HG03354 (cell line): ENCODE measurements at regions not wholly inside any gene's neighbourhood (a gene's known extent, or its start where the extent isn't known, plus 50 kb on each side); places are given as distances from the start of the nearest gene placed in this dataset.

Experiments
- ATAC-seq: cut with Tn5 transposase; IDR thresholded peaks from one replicate; pipeline ENCODE4 v1.9.1; 2021; ENCODE audit warnings: mild to moderate bottlenecking; ENCODE audit not compliant: unreplicated experiment, poor library complexity, severe bottlenecking

- no peak for ATAC-seq
These were observed 610.2 kb downstream of the SLITRK1 start for GRCh38 chr13:83272076-83272475.

GRCh38 chr13:83265279-83265678 is 617.0 kb downstream of the SLITRK1 start:
- no peak for ATAC-seq

DNA sequence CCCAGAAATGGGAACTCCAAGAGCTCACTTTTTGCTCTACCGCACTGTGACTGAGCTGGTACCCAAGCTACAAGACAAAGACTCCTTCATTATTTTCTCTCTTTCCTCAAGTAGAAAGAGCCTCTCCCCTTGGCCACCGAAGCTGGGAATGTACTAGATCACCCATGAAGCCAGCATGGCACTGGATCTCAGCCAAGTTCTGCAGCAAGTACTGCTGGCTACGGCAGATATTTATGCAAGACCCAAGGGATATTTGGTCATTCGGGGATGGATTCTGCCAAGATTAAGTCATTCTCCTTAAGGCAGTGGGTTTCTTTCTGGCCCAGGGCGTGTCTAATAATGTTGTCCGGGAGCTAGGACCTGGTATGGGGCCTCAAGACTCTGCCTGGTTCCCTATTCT is 633.5 kb downstream of the SLITRK1 start:
- no peak for ATAC-seq

DNA sequence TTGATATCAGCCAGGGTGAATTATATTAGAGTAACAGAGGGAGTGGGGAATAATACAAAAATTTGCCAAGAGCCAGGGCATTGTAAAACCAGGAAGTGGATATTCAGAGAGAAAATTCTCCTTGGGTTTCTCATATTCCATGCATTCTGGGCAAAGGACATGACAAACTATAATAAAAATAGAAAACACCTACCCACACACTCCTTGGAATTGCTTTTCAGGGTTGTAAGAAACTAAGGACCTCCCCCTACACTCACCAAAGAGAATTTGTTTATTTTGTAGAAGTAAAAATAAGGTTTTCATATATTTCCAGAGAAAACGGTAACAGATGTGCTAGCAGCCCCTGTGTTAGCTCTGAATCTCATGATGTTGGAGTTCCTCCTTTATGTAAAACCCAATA is 649.6 kb downstream of the SLITRK1 start:
- ATAC-seq, result no peak

GRCh38 chr13:83229574-83230305 is 652.5 kb downstream of the SLITRK1 start:
- ATAC-seq, result no peak

DNA sequence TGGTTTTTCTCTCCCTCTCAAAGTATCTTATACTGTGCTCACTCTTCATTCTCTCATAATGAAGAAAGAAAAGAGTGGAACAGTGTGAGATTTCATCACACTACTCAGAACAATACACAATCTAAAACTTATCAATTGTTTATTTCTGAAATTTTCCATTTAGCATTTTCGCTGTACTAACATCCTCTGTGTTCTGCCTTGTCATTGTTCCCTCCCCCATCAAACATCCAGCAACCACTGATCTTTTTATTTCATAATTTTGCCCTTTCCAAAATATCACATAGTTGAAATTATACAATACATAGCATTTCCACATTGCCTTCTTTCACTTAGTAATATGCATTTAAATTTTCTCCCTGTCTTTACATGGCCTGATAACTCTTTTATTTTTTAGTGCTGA is 658.7 kb downstream of the SLITRK1 start:
- no peak for ATAC-seq

DNA sequence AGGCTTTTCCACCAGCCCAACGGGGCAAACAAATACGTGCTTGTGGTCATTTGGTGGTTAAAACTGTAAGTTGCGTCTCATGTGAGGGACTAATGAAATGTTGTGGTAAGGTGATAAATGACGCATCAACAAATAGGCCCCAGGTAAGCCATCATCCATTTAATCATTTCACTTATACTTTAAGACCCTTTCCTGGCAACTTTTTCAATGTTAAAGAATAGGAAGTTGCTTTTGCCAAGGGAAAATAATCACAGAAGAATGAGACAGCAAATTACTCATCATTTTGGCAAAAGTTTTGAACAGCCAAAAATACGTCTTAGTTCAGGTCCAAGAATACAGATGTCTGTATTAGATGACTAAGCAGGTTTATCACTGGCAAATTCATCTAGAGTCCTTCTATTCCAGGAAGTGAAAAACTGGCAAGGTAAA is 660.4 kb downstream of the SLITRK1 start:
- ATAC-seq, result no peak

GRCh38 chr13:83221256-83221655 is 661.0 kb downstream of the SLITRK1 start:
- ATAC-seq, result no peak

GRCh38 chr13:83220241-83220640 is 662.0 kb downstream of the SLITRK1 start:
- no peak for ATAC-seq

GRCh38 chr13:83219832-83220231 is 662.4 kb downstream of the SLITRK1 start:
- no peak for ATAC-seq

GRCh38 chr13:83216479-83217245 is 665.6 kb downstream of the SLITRK1 start:
- ATAC-seq, result no peak

DNA sequence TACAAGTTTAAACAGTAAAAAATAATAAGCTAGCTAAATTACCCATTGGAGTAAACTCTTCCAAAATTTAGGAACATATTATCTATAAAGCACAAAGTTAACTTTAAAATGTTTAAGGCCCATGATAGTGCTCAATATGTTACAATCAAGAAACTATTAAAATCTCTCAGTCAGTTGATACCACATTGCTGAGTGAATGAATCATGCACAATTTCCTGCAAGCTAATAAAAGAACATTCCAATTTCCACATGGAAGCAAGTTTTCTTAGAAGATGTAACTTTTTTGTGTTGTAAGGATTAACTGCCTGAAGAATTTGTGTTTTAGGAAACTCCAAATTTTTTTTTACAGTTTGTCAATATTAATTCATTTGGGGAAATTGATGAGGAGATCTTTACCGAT is 666.6 kb downstream of the SLITRK1 start:
- ATAC-seq, result no peak

DNA sequence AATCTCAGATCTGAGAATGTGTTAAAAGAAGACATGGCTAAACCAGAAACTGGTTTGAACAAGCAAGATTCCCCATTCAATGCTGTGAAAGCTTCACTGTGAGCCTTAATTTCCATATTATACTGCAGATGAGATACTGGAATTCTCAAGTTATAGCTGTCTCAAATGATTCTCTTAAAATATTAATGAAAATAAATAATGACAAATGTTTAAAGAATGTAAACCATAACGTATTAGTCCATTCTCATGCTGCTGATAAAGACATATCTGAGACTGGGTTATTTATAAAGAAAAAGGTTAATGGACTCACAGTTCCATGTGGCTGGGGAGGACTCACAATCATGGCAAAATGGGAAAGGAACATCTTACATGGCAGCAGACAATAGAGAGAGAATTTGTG is 667.8 kb downstream of the SLITRK1 start:
- ATAC-seq, result no peak

DNA sequence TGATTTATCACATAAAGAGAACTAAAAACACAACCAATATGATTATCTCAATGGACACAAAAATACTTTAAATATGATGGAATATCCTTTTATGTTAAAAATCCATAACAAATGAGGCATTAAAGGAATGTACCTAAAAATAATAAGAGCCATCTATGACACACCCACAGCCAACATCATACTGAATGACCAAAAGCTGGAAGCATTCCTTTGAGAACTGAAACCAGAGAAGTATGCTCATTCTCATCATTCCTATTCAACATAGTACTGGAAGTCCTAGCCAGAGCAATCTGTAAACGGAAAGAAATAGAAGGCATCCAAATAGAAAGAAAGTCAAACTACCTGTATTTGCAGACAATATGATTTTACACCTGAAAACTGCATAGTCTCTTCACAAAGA is 671.0 kb downstream of the SLITRK1 start:
- ATAC-seq, result no peak

- ATAC-seq, result no peak
These were observed 677.4 kb downstream of the SLITRK1 start for GRCh38 chr13:83204886-83205285.

DNA sequence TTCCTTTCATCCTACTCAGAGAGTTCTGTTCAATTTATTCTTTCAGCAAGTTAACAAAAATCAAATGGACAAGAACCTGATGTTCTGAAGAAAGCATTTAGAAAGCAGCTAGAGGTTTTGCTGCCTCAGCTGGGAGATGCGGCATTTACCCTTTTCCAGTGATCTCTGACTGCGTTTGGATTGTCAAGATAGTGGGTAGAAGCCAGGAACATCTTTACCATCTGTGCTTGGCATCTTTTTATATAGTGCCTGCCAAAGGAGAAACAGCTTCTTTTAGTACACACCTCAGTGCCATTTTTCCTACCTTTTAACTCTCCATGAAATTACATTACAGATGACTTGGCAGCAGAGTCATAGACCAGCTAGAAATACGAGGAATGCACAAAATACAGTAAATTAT is 680.8 kb downstream of the SLITRK1 start:
- ATAC-seq, result no peak

DNA sequence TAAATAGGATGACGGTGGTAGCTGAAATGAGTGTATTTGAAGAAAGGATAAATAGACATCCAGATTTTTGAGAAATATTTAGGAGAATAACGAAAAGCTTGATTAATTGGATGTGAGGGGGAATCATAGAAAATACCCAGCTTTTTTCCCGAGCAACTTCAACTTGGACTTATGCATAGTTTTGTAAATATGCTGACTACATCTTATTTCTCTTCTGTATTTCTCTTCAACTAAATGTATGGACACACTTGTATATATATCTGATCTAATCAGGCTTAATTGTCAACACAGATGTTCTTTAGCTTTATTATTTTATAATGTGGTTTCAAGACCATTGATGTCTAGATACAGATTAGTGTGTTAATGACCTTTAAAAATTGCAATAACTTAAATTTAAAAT is 685.0 kb downstream of the SLITRK1 start:
- no peak for ATAC-seq

- no peak for ATAC-seq
These were observed 692.3 kb downstream of the SLITRK1 start for GRCh38 chr13:83190020-83190419.

- ATAC-seq, result no peak
These were observed 697.5 kb downstream of the SLITRK1 start for GRCh38 chr13:83184819-83185218.

DNA sequence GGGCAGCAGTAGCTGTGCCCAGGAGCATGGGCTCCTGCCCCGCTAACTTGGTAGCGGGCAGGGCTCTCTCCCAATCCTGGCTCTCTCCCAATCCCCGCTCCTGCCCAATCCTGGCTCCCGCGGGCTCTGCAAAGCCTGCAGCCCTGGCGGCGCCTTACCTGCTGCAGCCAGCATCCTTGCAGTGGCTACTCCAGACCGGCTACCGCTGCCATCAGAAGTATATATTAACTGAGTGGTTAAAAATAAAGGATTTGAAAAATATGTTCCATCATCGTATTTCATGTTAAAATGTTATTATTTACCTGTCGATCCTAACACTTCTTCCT is 698.2 kb downstream of the SLITRK1 start:
- ATAC-seq, result no peak

DNA sequence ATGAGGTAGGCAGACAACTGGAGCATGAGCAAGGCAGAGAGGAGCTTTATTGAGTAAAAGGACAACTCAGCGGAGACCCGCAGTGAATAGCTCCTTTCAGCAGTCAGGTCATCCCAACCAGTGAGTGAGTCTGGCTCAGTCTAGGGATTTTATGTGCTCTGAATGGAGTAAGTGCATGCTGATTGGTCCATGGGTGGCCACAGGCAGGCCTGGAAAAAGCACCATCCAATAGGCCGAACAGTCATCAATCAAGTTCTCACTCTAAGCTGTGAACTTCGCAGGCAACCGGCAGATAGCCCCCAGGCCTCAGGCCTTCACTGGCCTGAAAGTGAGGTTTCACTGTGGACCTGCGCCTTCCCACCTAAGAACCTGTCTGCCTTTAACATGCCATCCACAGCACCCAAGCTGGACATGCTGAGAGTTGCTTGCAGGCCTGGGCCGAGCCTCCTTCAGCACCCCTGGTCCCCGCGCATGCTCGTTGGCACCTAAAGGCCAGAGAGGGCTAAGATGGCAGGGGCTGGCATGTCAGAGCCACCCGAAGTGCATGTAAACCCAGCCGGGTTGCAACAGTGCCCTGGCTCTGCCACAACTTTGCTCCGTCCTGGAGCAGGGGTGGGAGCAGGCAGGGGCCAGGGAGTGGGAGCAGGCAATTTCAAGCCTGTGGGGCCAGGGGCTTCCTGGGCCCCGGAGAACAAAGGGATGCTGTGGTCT is 698.7 kb downstream of the SLITRK1 start:
- ATAC-seq, result no peak
